Heart right ventricle (tissue), 16 donors: ENCODE measurements at regions not wholly inside any gene's neighbourhood (a gene's known extent, or its start where the extent isn't known, plus 50 kb on each side); places are given as distances from the start of the nearest gene placed in this dataset.
A peak's percentile ranks its signal among the peaks of the same experiment; 100 is the strongest.

Experiments used
- ATAC-seq, 8 donors: fragments of 200-7000 bp; cut with Tn5 transposase; one replicate each; pipeline ENCODE4 v1.9.1; 2020; ENCODE audit warnings: mild to moderate bottlenecking in 8 of 8, moderate library complexity in 8 of 8, moderate number of reproducible peaks in 1 of 8
- DNase-seq, 2 donors: peaks; one replicate each; pipeline ENCODE4 v3.0.0-alpha.2; 2020
- H3K27ac ChIP-seq, 10 donors: fragments of 200-600 bp; sonication (generic) in 2 of 10; one replicate each; pipeline versions ENCODE4 v1.5.0 to v1.8.0; 2020 to 2022; ENCODE audit warnings: mild to moderate bottlenecking in 3 of 10
- H3K27me3 ChIP-seq, 7 donors: fragments of 200-600 bp; one replicate each; pipeline ENCODE4 v1.8.0; 2021 to 2022; ENCODE audit warnings: mild to moderate bottlenecking in 2 of 7
- H3K36me3 ChIP-seq, 9 donors: fragments of 200-600 bp; sonication (generic) in 1 of 9; one replicate each; pipeline versions ENCODE4 v1.5.0 to v1.8.0; 2020 to 2022; ENCODE audit warnings: mild to moderate bottlenecking in 2 of 9
- H3K4me1 ChIP-seq, 9 donors: fragments of 200-600 bp; sonication (generic) in 1 of 9; one replicate each; pipeline versions ENCODE4 v1.5.0 to v1.8.0; 2020 to 2022; ENCODE audit warnings: mild to moderate bottlenecking in 4 of 9
- H3K4me3 ChIP-seq, 10 donors: fragments of 200-600 bp; sonication (generic) in 2 of 10; one replicate each; pipeline versions ENCODE4 v1.5.0 to v1.8.0; 2020 to 2022; ENCODE audit warnings: mild to moderate bottlenecking in 7 of 10, moderate library complexity in 2 of 10
- H3K9me3 ChIP-seq, 11 donors: fragments of 200-600 bp in 10 of 11; sonication (generic) in 2 of 11; one replicate each; pipeline versions ENCODE4 v1.5.0 to v1.8.0; 2013 to 2022; ENCODE audit warnings: mild to moderate bottlenecking in 2 of 11, control low read depth in 1 of 11, moderate library complexity in 1 of 11
- WGBS, 2 donors: extraction: QIAGEN DNeasy Blood & Tissue Kit; methylation state at CpG; one replicate each; pipeline ENCODE4 v1.1.7; 2013; ENCODE audit warnings: inconsistent platforms in 1 of 2; 5-methylcytosine and 5-hydroxymethylcytosine counted together
- intact Hi-C, 10 donors: fragments of 100-400 bp; cut with DNase I; formaldehyde crosslinking; loops; one replicate each; pipeline versions ENCODE4 v1.11.1 to v1.14.2; 2022
- TF ChIP-seq, protein P1 (sequence below), 9 donors: fragments of 200-600 bp; sonication (generic) in 2 of 9; IDR thresholded peaks; one replicate each; pipeline versions ENCODE4 v1.5.0 to v1.8.0; 2021 to 2022; ENCODE audit warnings: antibody characterized with exemption in 9 of 9, mild to moderate bottlenecking in 5 of 9, moderate library complexity in 1 of 9
- donor health status: Arrhythmogenic right ventricular cardiomyopathy.
- donor health status: ischemic (EF 13 %, LVEDD 7.1; RV severe dilation, severe dysfunction).
- donor health status: healthy with polysubstance abuse.
- donor health status: DM: no; HTN: yes; CAD: no.
- donor health status: DM: no; HTN: no; CAD: no.
- donor health status: ischemic (EF 25% LVEDD 6.9; RV normal size, moderate dysfunction).
- donor health status: ischemic (EF 25% LVEDD 5.7; RV mildly dilated, moderate dysfunction).
- donor health status: healthy.
- donor health status: DM: yes; HTN: yes; CAD: no.
- donor health status: Ischemic cardiomyopathy.
- donor health status: ischemic (EF 35%, LVEDD 5.7; RV mildly dilated, moderate dysfunction).
- donor health status: nonischemic (EF 11% LVEDD 7.7; RV severe dilation, severe dysfunction).
- donor health status: DM: yes; HTN: yes; CAD: no.
- donor health status: PGD.
- donor health status: ischemic (EF 29% LVEDD 5.4; RV normal size, mild dysfunction).
- donor health status: nonischemic (EF 23%, LVEDD 6.1; RV moderate dilation, normal function).

DNA sequence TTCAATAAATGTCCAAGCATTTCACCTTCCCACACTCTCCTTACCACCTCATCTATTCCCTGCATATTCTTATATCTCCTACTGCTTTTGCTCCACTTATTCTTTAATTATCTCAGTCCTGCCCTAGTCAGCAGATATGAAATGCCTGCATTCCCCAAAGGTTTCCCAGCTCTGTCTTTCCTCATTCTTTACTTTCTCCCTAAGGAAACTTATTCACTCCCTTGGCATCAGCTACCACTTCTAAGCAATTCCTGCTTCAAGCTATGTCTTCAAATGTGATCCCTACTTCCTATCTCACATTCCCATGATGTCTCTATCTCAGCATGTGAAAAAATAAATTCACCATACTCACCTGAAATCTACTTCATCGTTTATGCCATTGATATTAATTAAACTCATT is 111.8 kb downstream of the CAPZA3 start:
- Histone ChIP-seq H3K9me3 (no peaks in the 10 kb centered on the region), H3K36me3 (no peaks in the 10 kb centered on the region), H3K4me3 (no peak overlapping the region), H3K4me1 (no peaks in the 10 kb centered on the region), H3K27me3 (no peaks in the 10 kb centered on the region), H3K27ac (no peak overlapping the region)
- ATAC-seq: no peak
- WGBS, 2 donors: 79 to 84% methylated on average over 1 of the region's 1 CpG
- no peak for DNase-seq
- TF ChIP-seq, protein P1, sequence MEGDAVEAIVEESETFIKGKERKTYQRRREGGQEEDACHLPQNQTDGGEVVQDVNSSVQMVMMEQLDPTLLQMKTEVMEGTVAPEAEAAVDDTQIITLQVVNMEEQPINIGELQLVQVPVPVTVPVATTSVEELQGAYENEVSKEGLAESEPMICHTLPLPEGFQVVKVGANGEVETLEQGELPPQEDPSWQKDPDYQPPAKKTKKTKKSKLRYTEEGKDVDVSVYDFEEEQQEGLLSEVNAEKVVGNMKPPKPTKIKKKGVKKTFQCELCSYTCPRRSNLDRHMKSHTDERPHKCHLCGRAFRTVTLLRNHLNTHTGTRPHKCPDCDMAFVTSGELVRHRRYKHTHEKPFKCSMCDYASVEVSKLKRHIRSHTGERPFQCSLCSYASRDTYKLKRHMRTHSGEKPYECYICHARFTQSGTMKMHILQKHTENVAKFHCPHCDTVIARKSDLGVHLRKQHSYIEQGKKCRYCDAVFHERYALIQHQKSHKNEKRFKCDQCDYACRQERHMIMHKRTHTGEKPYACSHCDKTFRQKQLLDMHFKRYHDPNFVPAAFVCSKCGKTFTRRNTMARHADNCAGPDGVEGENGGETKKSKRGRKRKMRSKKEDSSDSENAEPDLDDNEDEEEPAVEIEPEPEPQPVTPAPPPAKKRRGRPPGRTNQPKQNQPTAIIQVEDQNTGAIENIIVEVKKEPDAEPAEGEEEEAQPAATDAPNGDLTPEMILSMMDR (IDR thresholded peaks at IDR 0.05): no peak
- intact Hi-C loops: loop anchor here in 1 of 10 donors (10.0 kb wide), 1 partner anchor 335 kb away; no protein-coding TSS in a partner anchor

DNA sequence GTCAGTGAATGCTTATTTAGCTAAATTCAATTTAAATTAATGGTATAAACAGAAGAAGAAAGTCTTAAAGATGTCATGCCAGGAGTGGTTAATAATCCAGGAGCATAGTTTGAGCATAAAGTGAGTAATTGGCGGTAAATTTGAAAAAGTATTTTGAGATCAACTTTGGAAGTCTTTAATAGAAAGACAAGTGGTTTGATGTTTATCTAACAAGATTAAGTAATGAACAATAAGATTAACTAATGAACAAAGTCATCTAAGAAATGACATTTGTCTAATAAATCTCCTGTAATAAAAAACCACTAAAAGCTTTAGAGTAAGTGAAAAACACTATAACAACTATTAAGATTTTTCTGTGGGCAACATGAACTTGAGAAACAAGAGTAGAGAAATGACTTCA is 112.8 kb downstream of the CAPZA3 start:
- WGBS, 2 donors: 98% methylated on average over 1 of the region's 1 CpG
- intact Hi-C loops: loop anchor here in 1 of 10 donors (10.0 kb wide), 1 partner anchor 334 kb away; no protein-coding TSS in a partner anchor
- no peaks in the 10 kb centered on the region for H3K4me1 ChIP-seq
- DNase-seq (no peak), ATAC-seq (no peak)
- H3K9me3 ChIP-seq: no peaks in the 10 kb centered on the region
- H3K27ac ChIP-seq: no peak overlapping the region
- H3K4me3 ChIP-seq: no peak overlapping the region
- no peaks in the 10 kb centered on the region for H3K36me3 ChIP-seq
- no peaks in the 10 kb centered on the region for H3K27me3 ChIP-seq
- TF ChIP-seq, protein P1 (IDR thresholded peaks at IDR 0.05): no peak

DNA sequence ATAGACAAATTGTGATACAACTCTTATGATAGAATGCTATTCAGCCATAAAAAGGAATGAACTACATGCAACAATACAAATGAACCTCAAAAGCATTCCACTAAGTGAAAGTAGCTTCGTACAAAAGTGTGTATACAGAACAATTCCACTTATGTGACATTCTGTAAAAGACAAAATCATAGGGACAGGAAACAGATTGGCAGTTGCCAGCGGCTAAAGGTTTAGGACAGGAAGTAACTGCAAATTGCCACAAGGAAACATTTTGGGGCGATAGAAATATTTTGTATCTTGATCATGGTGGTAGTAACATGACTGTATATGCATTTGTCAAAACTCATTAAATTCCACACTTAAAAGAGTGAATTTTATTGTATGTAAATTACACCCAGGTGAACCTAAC is 113.4 kb downstream of the CAPZA3 start:
- Histone ChIP-seq H3K4me3 (no peak overlapping the region), H3K36me3 (no peaks in the 10 kb centered on the region), H3K27me3 (no peaks in the 10 kb centered on the region), H3K4me1 (no peaks in the 10 kb centered on the region), H3K27ac (no peak overlapping the region), H3K9me3 (no peaks in the 10 kb centered on the region)
- TF ChIP-seq, protein P1 (IDR thresholded peaks at IDR 0.05): no peak
- no peak for DNase-seq
- intact Hi-C loops: loop anchor here in 1 of 10 donors (10.0 kb wide), 1 partner anchor 334 kb away; no protein-coding TSS in a partner anchor
- 54 to 62% methylated on average over 3 of the region's 3 CpGs for WGBS, 2 donors
- no peak for ATAC-seq

DNA sequence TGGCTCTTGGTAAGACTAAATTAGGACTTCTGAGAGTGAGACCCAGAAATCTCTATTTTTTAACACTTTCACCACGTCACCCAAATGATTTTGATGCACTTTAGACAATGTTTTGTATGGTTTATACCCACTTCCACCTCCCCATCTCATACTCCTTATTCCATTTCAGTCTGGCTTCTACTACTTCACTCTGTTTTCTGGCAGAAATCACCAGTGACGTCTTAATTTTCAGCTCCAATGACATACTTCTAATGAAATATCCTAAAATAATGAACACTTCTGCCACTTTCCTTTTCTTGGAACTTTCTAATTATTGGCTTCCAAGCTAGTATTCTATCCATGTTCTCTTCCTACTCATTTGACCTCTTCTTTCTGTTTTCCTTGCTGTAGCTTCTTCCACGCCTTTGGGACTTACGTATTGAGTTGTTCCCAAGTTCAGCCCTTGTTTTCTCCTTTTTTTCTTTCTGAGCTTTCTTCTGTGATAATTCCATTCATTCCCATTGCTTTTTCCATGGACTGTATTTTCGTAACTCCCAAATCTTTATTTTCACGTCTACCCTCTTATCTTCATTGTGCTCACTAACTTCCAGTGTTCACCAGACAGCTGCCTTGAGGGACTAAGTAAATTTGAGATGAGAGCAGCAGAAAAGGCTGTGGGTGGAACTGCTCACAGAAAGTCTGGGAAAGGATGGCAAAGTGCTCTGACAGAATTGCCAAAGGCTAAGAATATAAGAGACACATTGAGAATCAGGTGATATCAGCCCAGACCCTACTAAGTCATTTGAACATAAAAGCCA is 115.8 kb downstream of the CAPZA3 start:
- H3K27ac ChIP-seq: peak overlapping the region in 2 of 10 donors; percentile 46 to 54
- no peak for DNase-seq

More for the DNA sequence above, 115.8 kb downstream of the CAPZA3 start:
- intact Hi-C loops: loop anchor here in 1 of 10 donors (10.0 kb wide), 1 partner anchor 331 kb away; no protein-coding TSS in a partner anchor
- TF ChIP-seq, protein P1 (IDR thresholded peaks at IDR 0.05): no peak
- Histone ChIP-seq H3K36me3 (no peaks in the 10 kb centered on the region), H3K4me1 (peaks cover 0 to 1% (median 0%) of the 10 kb centered on the region in 9 donors), H3K9me3 (no peaks in the 10 kb centered on the region), H3K4me3 (no peak overlapping the region), H3K27me3 (no peaks in the 10 kb centered on the region)
- 78 to 83% methylated on average over 6 of the region's 6 CpGs for WGBS, 2 donors
- peak in 5 of 8 donors; percentile 27 to 52 (median 40) for ATAC-seq
